H4 (cell line): ENCODE measurements at regions not wholly inside any gene's neighbourhood (a gene's known extent, or its start where the extent isn't known, plus 50 kb on each side); places are given as distances from the start of the nearest gene placed in this dataset.
A peak's percentile ranks its signal among the peaks of the same experiment; 100 is the strongest.

Experiments
- DNase-seq: peaks from one replicate; pipeline ENCODE4 v3.0.0-alpha.2; 2015; ENCODE audit warnings: low spot score

- DNase-seq, result peak; percentile 15
These were observed 72.9 kb upstream of the HK2 start for GRCh38 chr2:74760875-74761630.

- DNase-seq, result no peak
These were observed 71.1 kb upstream of the HK2 start for GRCh38 chr2:74762789-74763188.

GRCh38 chr2:74763962-74764428, 69.9 kb upstream of the HK2 start:
- DNase-seq, result no peak

- DNase-seq, result peak; percentile 17
These were observed 69.3 kb upstream of the HK2 start for GRCh38 chr2:74764429-74765272.

GRCh38 chr2:74766780-74767179, 67.1 kb upstream of the HK2 start:
- no peak for DNase-seq

GRCh38 chr2:74767618-74768017, 66.3 kb upstream of the HK2 start:
- no peak for DNase-seq

GRCh38 chr2:74768401-74768914, 65.5 kb upstream of the HK2 start:
- DNase-seq, result no peak

GRCh38 chr2:74772046-74772445, 61.9 kb upstream of the HK2 start:
- no peak for DNase-seq

GRCh38 chr2:74777161-74777900, 56.6 kb upstream of the HK2 start:
- DNase-seq, result no peak

GRCh38 chr2:74778381-74779264, 55.3 kb upstream of the HK2 start:
- DNase-seq, result no peak

- DNase-seq, result no peak
These were observed 54.7 kb upstream of the HK2 start for GRCh38 chr2:74779265-74779558.

GRCh38 chr2:74779587-74780135, 54.3 kb upstream of the HK2 start:
- DNase-seq, result no peak
